ENCODE measurements at regions not wholly inside any gene's neighbourhood (a gene's known extent, or its start where the extent isn't known, plus 50 kb on each side); places are given as distances from the start of the nearest gene placed in this dataset.

DNA sequence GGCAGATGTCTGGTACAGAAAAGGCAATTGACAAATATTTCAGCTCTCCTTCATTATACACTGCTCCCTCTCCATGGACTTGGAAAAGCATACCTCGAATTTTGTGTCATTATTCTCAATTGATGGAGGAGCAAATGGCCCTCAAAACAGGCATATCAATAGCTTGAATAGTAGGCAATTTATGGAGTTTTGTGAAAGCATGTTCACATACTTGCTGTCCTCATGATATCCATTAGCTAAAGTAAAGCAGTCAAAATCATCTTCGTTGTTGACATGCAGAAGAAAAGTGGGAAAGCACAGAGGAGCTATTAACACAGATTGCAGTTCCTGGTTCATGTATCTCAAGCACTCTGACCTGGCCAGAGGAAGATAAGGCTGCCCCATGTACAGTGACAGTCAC is 472.8 kb downstream of the CCSER2 start:
- no peaks in the 10 kb centered on the region for H3K79me2 ChIP-seq (ENCODE audit: insufficient read depth, low read length)
- no peak overlapping the region for H3K4me2 ChIP-seq (ENCODE audit: low read depth, low read length, poor library complexity, severe bottlenecking)
- no peaks in the 10 kb centered on the region for H4K20me1 ChIP-seq (ENCODE audit: low read depth, low read length)
- no peak overlapping the region for H3K4me3 ChIP-seq (ENCODE audit: insufficient read depth, low read length, poor library complexity, severe bottlenecking)
- no peak overlapping the region for H3K27ac ChIP-seq (ENCODE audit: low read depth, low read length)
- no peaks in the 10 kb centered on the region for H3K27me3 ChIP-seq (ENCODE audit: low read length)
- no peak overlapping the region for H2AFZ ChIP-seq (ENCODE audit: low read depth, low read length, severe bottlenecking)
- H3K9ac ChIP-seq (ENCODE audit: low read length): no peak overlapping the region
- no peaks in the 10 kb centered on the region for H3K36me3 ChIP-seq (ENCODE audit: low read length)
- H3F3A ChIP-seq (ENCODE audit: insufficient read depth): no peaks in the 10 kb centered on the region
- no peaks in the 10 kb centered on the region for H3K9me3 ChIP-seq (ENCODE audit: insufficient read depth, low read length)
- no peaks in the 10 kb centered on the region for H3K9me2 ChIP-seq (replicated peaks; ENCODE audit: insufficient read depth, low read length)
- TF ChIP-seq, protein P1, sequence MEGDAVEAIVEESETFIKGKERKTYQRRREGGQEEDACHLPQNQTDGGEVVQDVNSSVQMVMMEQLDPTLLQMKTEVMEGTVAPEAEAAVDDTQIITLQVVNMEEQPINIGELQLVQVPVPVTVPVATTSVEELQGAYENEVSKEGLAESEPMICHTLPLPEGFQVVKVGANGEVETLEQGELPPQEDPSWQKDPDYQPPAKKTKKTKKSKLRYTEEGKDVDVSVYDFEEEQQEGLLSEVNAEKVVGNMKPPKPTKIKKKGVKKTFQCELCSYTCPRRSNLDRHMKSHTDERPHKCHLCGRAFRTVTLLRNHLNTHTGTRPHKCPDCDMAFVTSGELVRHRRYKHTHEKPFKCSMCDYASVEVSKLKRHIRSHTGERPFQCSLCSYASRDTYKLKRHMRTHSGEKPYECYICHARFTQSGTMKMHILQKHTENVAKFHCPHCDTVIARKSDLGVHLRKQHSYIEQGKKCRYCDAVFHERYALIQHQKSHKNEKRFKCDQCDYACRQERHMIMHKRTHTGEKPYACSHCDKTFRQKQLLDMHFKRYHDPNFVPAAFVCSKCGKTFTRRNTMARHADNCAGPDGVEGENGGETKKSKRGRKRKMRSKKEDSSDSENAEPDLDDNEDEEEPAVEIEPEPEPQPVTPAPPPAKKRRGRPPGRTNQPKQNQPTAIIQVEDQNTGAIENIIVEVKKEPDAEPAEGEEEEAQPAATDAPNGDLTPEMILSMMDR (IDR thresholded peaks at IDR 0.05; ENCODE audit: insufficient read depth, low read length, poor library complexity, severe bottlenecking): no peak
- no peak for TF ChIP-seq EZH2phosphoT487 (conservative IDR thresholded peaks at IDR 0.05; ENCODE audit: low read length)

DNA sequence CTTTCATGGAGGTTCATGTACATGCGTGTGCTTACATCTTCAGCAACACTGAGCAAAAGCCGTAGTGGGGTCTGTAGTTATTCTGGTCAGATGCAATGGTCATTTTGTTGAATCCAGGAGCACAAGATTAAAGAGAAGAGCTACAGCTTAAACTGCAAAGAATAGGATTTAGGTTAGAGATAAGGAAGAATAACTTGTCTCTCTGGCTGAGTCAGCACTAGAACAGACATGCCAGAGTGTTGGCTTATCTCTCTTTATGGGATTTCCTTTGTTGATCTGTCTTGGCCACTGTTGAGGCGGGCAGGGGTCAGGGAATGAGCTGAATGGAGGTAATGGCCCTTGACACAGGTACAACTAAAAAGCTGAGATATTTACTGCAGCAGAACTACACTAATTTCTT is 473.5 kb downstream of the CCSER2 start:
- Histone ChIP-seq H3K27ac (ENCODE audit: low read depth, low read length) (no peak overlapping the region), H4K20me1 (ENCODE audit: low read depth, low read length) (no peaks in the 10 kb centered on the region), H3K4me2 (ENCODE audit: low read depth, low read length, poor library complexity, severe bottlenecking) (no peak overlapping the region), H3F3A (ENCODE audit: insufficient read depth) (no peaks in the 10 kb centered on the region), H2AFZ (ENCODE audit: low read depth, low read length, severe bottlenecking) (no peak overlapping the region), H3K9me3 (ENCODE audit: insufficient read depth, low read length) (no peaks in the 10 kb centered on the region), H3K27me3 (ENCODE audit: low read length) (no peaks in the 10 kb centered on the region), H3K9me2 (replicated peaks; ENCODE audit: insufficient read depth, low read length) (no peaks in the 10 kb centered on the region), H3K9ac (ENCODE audit: low read length) (no peak overlapping the region), H3K4me3 (ENCODE audit: insufficient read depth, low read length, poor library complexity, severe bottlenecking) (no peak overlapping the region), H3K36me3 (ENCODE audit: low read length) (no peaks in the 10 kb centered on the region), H3K79me2 (ENCODE audit: insufficient read depth, low read length) (no peaks in the 10 kb centered on the region)
- TF ChIP-seq, protein P1 (IDR thresholded peaks at IDR 0.05; ENCODE audit: insufficient read depth, low read length, poor library complexity, severe bottlenecking): no peak

DNA sequence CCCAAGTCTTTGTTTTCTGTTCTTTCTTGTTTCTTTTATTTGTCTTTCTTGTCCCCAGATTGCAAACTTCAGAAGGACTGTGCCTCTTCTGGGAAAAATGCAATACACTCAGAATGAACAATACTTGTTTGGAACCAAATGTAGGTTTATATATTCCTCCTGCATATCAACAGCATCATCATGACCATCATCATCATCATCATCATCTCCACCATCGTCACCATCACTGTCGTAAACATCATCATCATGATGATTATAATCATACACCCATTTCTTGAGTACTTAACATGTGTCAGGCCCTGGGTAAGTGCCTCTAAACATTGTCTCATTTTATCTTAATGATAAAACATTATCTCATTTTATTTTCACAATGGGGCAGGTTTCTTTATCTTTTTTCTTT is 476.8 kb downstream of the CCSER2 start:
- no peaks in the 10 kb centered on the region for H3K36me3 ChIP-seq (ENCODE audit: low read length)
- no peaks in the 10 kb centered on the region for H3K79me2 ChIP-seq (ENCODE audit: insufficient read depth, low read length)
- no peak overlapping the region for H3K4me3 ChIP-seq (ENCODE audit: insufficient read depth, low read length, poor library complexity, severe bottlenecking)
- TF ChIP-seq, protein P1 (IDR thresholded peaks at IDR 0.05; ENCODE audit: insufficient read depth, low read length, poor library complexity, severe bottlenecking): no peak
- TF ChIP-seq EZH2phosphoT487 (conservative IDR thresholded peaks at IDR 0.05; ENCODE audit: low read length): no peak
- H3K9ac ChIP-seq (ENCODE audit: low read length): no peak overlapping the region
- H3F3A ChIP-seq (ENCODE audit: insufficient read depth): no peaks in the 10 kb centered on the region
- H3K4me2 ChIP-seq (ENCODE audit: low read depth, low read length, poor library complexity, severe bottlenecking): no peak overlapping the region
- no peaks in the 10 kb centered on the region for H3K9me3 ChIP-seq (ENCODE audit: insufficient read depth, low read length)
- H2AFZ ChIP-seq (ENCODE audit: low read depth, low read length, severe bottlenecking): no peak overlapping the region
- no peaks in the 10 kb centered on the region for H3K27me3 ChIP-seq (ENCODE audit: low read length)
- no peak overlapping the region for H3K27ac ChIP-seq (ENCODE audit: low read depth, low read length)
- H3K9me2 ChIP-seq (replicated peaks; ENCODE audit: insufficient read depth, low read length): no peaks in the 10 kb centered on the region
- no peaks in the 10 kb centered on the region for H4K20me1 ChIP-seq (ENCODE audit: low read depth, low read length)

DNA sequence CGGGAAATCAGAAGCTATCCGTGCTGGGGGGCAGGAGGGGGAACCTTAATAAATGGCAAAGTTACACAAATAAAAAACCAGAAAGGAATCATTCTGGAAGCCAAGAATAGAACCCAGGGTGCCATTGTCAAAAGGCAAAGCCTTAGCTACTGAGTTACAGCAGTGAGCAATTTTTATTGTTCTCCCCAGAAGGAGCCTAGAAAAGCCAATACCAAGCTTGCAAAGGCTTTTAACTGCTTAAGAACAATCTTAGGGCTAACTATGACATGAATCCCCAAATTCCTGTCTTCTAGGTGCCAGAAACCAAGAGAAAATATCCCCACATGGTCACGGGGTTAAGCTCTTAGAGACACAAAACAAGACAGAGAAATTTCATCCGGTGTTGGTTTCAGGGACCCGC is 482.7 kb downstream of the CCSER2 start:
- TF ChIP-seq EZH2phosphoT487 (conservative IDR thresholded peaks at IDR 0.05; ENCODE audit: low read length): no peak
- TF ChIP-seq, protein P1 (IDR thresholded peaks at IDR 0.05; ENCODE audit: insufficient read depth, low read length, poor library complexity, severe bottlenecking): no peak
- no peak overlapping the region for H3K27ac ChIP-seq (ENCODE audit: low read depth, low read length)
- H3K36me3 ChIP-seq (ENCODE audit: low read length): no peaks in the 10 kb centered on the region
- H4K20me1 ChIP-seq (ENCODE audit: low read depth, low read length): no peaks in the 10 kb centered on the region
- no peak overlapping the region for H3K9ac ChIP-seq (ENCODE audit: low read length)
- no peak overlapping the region for H3K4me3 ChIP-seq (ENCODE audit: insufficient read depth, low read length, poor library complexity, severe bottlenecking)
- H3F3A ChIP-seq (ENCODE audit: insufficient read depth): no peaks in the 10 kb centered on the region
- no peaks in the 10 kb centered on the region for H3K9me3 ChIP-seq (ENCODE audit: insufficient read depth, low read length)
- H3K9me2 ChIP-seq (replicated peaks; ENCODE audit: insufficient read depth, low read length): no peaks in the 10 kb centered on the region
- H3K27me3 ChIP-seq (ENCODE audit: low read length): no peaks in the 10 kb centered on the region
- H3K79me2 ChIP-seq (ENCODE audit: insufficient read depth, low read length): no peaks in the 10 kb centered on the region
- no peak overlapping the region for H2AFZ ChIP-seq (ENCODE audit: low read depth, low read length, severe bottlenecking)
- H3K4me2 ChIP-seq (ENCODE audit: low read depth, low read length, poor library complexity, severe bottlenecking): no peak overlapping the region
